Neural cell (in vitro differentiated cells): ENCODE measurements at regions not wholly inside any gene's neighbourhood (a gene's known extent, or its start where the extent isn't known, plus 50 kb on each side); places are given as distances from the start of the nearest gene placed in this dataset.

Experiments used
- H2AFZ ChIP-seq: fragments of 200-600, 300-800 bp; sonication (generic), shearing (Covaris generic); 2 replicates; pipeline ENCODE4 v1.6.0; 2014; ENCODE audit warnings: low read depth, mild to moderate bottlenecking, antibody characterized with exemption, low read length, moderate library complexity
- H3F3A ChIP-seq: fragments of 200-600 bp; shearing (Covaris generic); 2 replicates; pipeline ENCODE4 v1.6.1; 2016; ENCODE audit warnings: mild to moderate bottlenecking, moderate library complexity, mixed read lengths, antibody characterized with exemption, low read length; ENCODE audit not compliant: insufficient read depth, poor library complexity, severe bottlenecking
- H3K27ac ChIP-seq: fragments of 200-600, 300-800 bp; sonication (generic), shearing (Covaris generic); 2 replicates; pipeline ENCODE4 v1.5.1; 2014; ENCODE audit warnings: mild to moderate bottlenecking, low read length, moderate library complexity
- H3K27me3 ChIP-seq: fragments of 300-800, 200-600 bp; sonication (generic), shearing (Covaris generic); 2 replicates; pipeline ENCODE4 v1.6.0; 2014; ENCODE audit warnings: mild to moderate bottlenecking, low read depth, low read length, moderate library complexity; ENCODE audit not compliant: insufficient read depth
- H3K36me3 ChIP-seq: fragments of 300-800, 200-600 bp; sonication (generic), shearing (Covaris generic); 2 replicates; pipeline ENCODE4 v1.5.1; 2014; ENCODE audit warnings: mild to moderate bottlenecking, antibody characterized with exemption, low read length, moderate library complexity; ENCODE audit not compliant: insufficient read depth
- H3K4me2 ChIP-seq: fragments of 300-800, 200-600 bp; sonication (generic), shearing (Covaris generic); 2 replicates; pipeline ENCODE4 v1.6.0; 2014; ENCODE audit warnings: mild to moderate bottlenecking, low read length
- H3K4me3 ChIP-seq: fragments of 300-800, 200-600 bp; sonication (generic), shearing (Covaris generic); 2 replicates; pipeline ENCODE4 v1.5.1; 2014; ENCODE audit warnings: mild to moderate bottlenecking, low read length, moderate library complexity
- H3K79me2 ChIP-seq: fragments of 200-600 bp; shearing (Covaris generic); replicated peaks from 2 replicates; pipeline ENCODE4 v1.6.0; 2014; ENCODE audit warnings: mild to moderate bottlenecking, low read length, moderate library complexity; ENCODE audit not compliant: insufficient read depth
- H3K9ac ChIP-seq: fragments of 300-800, 200-600 bp; sonication (generic), shearing (Covaris generic); 2 replicates; pipeline ENCODE4 v1.6.1; 2016; ENCODE audit warnings: mild to moderate bottlenecking, low read length, mixed read lengths
- H3K9me2 ChIP-seq: fragments of 200-600 bp; shearing (Covaris generic); 2 replicates; pipeline ENCODE4 v1.6.1; 2016; ENCODE audit warnings: mild to moderate bottlenecking, low read length, mixed read lengths; ENCODE audit not compliant: insufficient read depth
- H3K9me3 ChIP-seq: fragments of 200-600, 300-800 bp; sonication (generic), shearing (Covaris generic); 2 replicates; pipeline ENCODE4 v1.6.1; 2016; ENCODE audit warnings: mild to moderate bottlenecking, mixed run types, low read length, moderate library complexity, mixed read lengths
- H4K20me1 ChIP-seq: fragments of 200-600 bp; shearing (Covaris generic); 2 replicates; pipeline ENCODE4 v1.6.1; 2016; ENCODE audit warnings: mild to moderate bottlenecking, mixed run types; ENCODE audit not compliant: insufficient read depth
- EP300 ChIP-seq: fragments of 450-650 bp; conservative IDR thresholded peaks from 2 replicates; pipeline ENCODE4 v1.6.1; 2014; ENCODE audit warnings: antibody characterized with exemption, mild to moderate bottlenecking, moderate library complexity; ENCODE audit not compliant: poor library complexity, severe bottlenecking
- EZH2 ChIP-seq: fragments of 200-600, 300-800 bp; shearing (Covaris generic), sonication (generic); IDR thresholded peaks from 2 replicates; pipeline ENCODE4 v1.6.1; 2014; ENCODE audit warnings: antibody characterized with exemption, low read length, borderline replicate concordance, mild to moderate bottlenecking; ENCODE audit not compliant: insufficient read depth, poor library complexity, severe bottlenecking
- MXI1 ChIP-seq: fragments of 450-650 bp; conservative IDR thresholded peaks from 2 replicates; pipeline ENCODE4 v1.6.1; 2014; ENCODE audit warnings: antibody characterized with exemption, mild to moderate bottlenecking; ENCODE audit not compliant: poor library complexity, severe bottlenecking
- POLR2AphosphoS5 ChIP-seq: IDR thresholded peaks from 2 replicates; pipeline ENCODE4 v1.6.1; 2012
- RAD21 ChIP-seq: fragments of 450-650 bp; conservative IDR thresholded peaks from 2 replicates; pipeline ENCODE4 v1.6.1; 2014; ENCODE audit warnings: antibody characterized with exemption, mild to moderate bottlenecking, moderate library complexity
- SMC3 ChIP-seq: fragments of 450-650 bp; conservative IDR thresholded peaks from 2 replicates; pipeline ENCODE4 v1.6.1; 2014; ENCODE audit warnings: antibody characterized with exemption, mild to moderate bottlenecking, moderate library complexity; ENCODE audit not compliant: poor library complexity
- TAF1 ChIP-seq: IDR thresholded peaks from 2 replicates; pipeline ENCODE4 v1.6.1; 2012; ENCODE audit warnings: low read depth
- TF ChIP-seq, protein P1 (sequence below): fragments of 450-650 bp; IDR thresholded peaks from 2 replicates; pipeline ENCODE4 v1.5.1; 2014; ENCODE audit warnings: antibody characterized with exemption, mild to moderate bottlenecking, moderate library complexity; ENCODE audit not compliant: poor library complexity, severe bottlenecking
- TF ChIP-seq, protein P2 (sequence below): IDR thresholded peaks from 2 replicates; pipeline ENCODE4 v1.6.1; 2012; ENCODE audit warnings: borderline replicate concordance

DNA sequence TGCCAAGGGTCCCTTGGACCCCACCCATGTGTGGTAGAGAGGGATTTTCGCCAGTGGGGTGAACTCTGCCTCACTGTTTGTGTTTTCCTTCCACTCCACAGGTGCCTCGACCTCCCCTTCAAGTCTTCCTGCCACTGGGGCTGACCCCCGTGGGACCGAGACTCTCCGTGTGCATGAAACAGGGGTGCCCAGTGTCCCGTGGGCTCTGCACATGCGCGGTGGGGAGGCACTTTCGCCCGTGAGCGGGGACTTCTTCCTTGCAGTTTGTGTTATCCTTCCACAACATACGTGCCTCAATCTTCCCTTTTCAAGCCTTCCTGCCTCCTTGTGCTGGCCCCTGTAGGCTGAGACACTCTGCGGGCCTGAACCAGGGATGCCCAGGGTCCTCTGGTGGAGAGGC is 362.4 kb downstream of the ALG10 start:
- Histone ChIP-seq H2AFZ (no peak overlapping the region), H3K9me3 (peaks cover 14% of the 10 kb centered on the region), H3K27me3 (no peaks in the 10 kb centered on the region), H3K36me3 (no peaks in the 10 kb centered on the region), H3K79me2 (no peaks in the 10 kb centered on the region), H3F3A (no peaks in the 10 kb centered on the region), H3K27ac (no peak overlapping the region), H3K4me3 (no peak overlapping the region), H3K9me2 (no peaks in the 10 kb centered on the region), H3K4me2 (no peak overlapping the region), H4K20me1 (no peaks in the 10 kb centered on the region), H3K9ac (no peak overlapping the region)
- TF ChIP-seq EP300: no peak
- no peak for TF ChIP-seq TAF1

DNA sequence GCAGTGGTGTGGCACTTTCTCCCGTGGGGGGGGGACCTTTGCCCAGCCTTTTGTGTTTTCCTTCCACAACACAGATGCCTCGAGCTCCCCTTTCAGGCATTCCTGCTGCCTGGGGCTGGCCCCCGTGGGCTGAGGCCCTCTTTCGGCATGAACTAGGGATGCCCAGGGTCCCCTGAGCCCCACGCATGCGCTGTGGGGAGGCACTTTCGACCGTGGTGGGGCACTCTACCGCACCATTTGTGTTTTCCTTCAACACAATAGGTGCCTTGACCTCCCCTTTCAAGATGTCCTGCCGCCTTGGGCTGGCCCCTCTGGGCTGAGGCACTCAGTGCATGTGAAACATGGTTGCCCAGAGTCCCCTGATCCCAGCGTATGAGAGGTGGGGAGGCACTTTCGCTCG is 363.7 kb downstream of the ALG10 start:
- Histone ChIP-seq H3K27me3 (no peaks in the 10 kb centered on the region), H3K9me2 (no peaks in the 10 kb centered on the region), H3K36me3 (no peaks in the 10 kb centered on the region), H3F3A (no peaks in the 10 kb centered on the region), H3K27ac (no peak overlapping the region), H3K4me2 (no peak overlapping the region), H3K79me2 (no peaks in the 10 kb centered on the region), H3K4me3 (no peak overlapping the region), H3K9me3 (peaks cover 13% of the 10 kb centered on the region), H3K9ac (no peak overlapping the region), H4K20me1 (no peaks in the 10 kb centered on the region), H2AFZ (no peak overlapping the region)
- TF ChIP-seq SMC3: no peak
- TF ChIP-seq, protein P1, sequence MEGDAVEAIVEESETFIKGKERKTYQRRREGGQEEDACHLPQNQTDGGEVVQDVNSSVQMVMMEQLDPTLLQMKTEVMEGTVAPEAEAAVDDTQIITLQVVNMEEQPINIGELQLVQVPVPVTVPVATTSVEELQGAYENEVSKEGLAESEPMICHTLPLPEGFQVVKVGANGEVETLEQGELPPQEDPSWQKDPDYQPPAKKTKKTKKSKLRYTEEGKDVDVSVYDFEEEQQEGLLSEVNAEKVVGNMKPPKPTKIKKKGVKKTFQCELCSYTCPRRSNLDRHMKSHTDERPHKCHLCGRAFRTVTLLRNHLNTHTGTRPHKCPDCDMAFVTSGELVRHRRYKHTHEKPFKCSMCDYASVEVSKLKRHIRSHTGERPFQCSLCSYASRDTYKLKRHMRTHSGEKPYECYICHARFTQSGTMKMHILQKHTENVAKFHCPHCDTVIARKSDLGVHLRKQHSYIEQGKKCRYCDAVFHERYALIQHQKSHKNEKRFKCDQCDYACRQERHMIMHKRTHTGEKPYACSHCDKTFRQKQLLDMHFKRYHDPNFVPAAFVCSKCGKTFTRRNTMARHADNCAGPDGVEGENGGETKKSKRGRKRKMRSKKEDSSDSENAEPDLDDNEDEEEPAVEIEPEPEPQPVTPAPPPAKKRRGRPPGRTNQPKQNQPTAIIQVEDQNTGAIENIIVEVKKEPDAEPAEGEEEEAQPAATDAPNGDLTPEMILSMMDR: no peak
- no peak for TF ChIP-seq POLR2AphosphoS5
- TF ChIP-seq, protein P2, sequence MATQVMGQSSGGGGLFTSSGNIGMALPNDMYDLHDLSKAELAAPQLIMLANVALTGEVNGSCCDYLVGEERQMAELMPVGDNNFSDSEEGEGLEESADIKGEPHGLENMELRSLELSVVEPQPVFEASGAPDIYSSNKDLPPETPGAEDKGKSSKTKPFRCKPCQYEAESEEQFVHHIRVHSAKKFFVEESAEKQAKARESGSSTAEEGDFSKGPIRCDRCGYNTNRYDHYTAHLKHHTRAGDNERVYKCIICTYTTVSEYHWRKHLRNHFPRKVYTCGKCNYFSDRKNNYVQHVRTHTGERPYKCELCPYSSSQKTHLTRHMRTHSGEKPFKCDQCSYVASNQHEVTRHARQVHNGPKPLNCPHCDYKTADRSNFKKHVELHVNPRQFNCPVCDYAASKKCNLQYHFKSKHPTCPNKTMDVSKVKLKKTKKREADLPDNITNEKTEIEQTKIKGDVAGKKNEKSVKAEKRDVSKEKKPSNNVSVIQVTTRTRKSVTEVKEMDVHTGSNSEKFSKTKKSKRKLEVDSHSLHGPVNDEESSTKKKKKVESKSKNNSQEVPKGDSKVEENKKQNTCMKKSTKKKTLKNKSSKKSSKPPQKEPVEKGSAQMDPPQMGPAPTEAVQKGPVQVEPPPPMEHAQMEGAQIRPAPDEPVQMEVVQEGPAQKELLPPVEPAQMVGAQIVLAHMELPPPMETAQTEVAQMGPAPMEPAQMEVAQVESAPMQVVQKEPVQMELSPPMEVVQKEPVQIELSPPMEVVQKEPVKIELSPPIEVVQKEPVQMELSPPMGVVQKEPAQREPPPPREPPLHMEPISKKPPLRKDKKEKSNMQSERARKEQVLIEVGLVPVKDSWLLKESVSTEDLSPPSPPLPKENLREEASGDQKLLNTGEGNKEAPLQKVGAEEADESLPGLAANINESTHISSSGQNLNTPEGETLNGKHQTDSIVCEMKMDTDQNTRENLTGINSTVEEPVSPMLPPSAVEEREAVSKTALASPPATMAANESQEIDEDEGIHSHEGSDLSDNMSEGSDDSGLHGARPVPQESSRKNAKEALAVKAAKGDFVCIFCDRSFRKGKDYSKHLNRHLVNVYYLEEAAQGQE: no peak
- no peak for TF ChIP-seq RAD21

DNA sequence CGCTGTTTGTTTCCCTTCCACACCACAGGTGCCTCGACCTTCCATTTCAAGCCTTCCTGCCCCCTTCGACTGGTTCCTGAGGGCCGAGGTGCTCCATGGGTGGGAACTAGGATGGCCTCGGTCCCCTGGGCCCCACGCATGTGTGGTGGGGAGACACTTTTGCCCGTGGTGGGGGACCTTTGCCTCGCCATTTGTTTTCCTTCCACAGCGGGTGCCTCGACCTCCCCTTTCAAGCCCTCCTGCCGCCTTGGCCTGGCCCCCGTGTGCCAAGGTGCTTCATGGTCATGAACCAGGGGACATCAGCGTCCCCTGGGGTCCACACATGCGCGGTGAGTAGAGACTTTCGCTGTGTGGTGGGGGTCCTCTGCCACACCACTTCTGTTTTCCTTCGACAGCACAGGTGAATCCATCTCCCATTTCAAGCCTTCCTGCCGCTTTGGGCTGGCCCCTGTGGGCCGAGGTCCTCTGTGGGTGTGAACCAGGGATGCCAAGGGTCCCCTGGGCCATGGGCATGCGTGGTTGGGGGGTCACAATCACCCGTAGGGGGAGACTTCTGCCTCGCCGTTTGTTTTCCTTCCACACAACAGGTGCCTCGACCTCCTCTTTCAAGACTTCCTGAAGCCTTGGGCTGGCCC is 364.4 kb downstream of the ALG10 start:
- TF ChIP-seq RAD21: no peak
- TF ChIP-seq SMC3: no peak
- no peak for TF ChIP-seq POLR2AphosphoS5
- TF ChIP-seq MXI1: no peak
- TF ChIP-seq, protein P2: no peak
- no peak for TF ChIP-seq TAF1
- TF ChIP-seq EP300: no peak
- TF ChIP-seq EZH2: no peak
- TF ChIP-seq, protein P1: no peak
- no peaks in the 10 kb centered on the region for H3K36me3 ChIP-seq
- no peak overlapping the region for H3K9ac ChIP-seq
- no peak overlapping the region for H3K27ac ChIP-seq
- no peak overlapping the region for H3K4me2 ChIP-seq
- H3K79me2 ChIP-seq: no peaks in the 10 kb centered on the region
- H3K9me3 ChIP-seq: peaks cover 9% of the 10 kb centered on the region
- H2AFZ ChIP-seq: no peak overlapping the region
- no peaks in the 10 kb centered on the region for H3K27me3 ChIP-seq
- H3F3A ChIP-seq: no peaks in the 10 kb centered on the region
- no peaks in the 10 kb centered on the region for H3K9me2 ChIP-seq
- H4K20me1 ChIP-seq: no peaks in the 10 kb centered on the region
- H3K4me3 ChIP-seq: no peak overlapping the region
